M059J (cell line): ENCODE measurements at regions not wholly inside any gene's neighbourhood (a gene's known extent, or its start where the extent isn't known, plus 50 kb on each side); places are given as distances from the start of the nearest gene placed in this dataset.
"Not testable (repeated sequence)": the region's sequence is repeated elsewhere in the genome, so short reads cannot be mapped to it uniquely, and the experiment has no call there.

ENCODE experiments used
- DNase-seq: peaks from one replicate; pipeline ENCODE4 v3.0.0-alpha.2; 2012; ENCODE audit warnings: low read depth

DNA sequence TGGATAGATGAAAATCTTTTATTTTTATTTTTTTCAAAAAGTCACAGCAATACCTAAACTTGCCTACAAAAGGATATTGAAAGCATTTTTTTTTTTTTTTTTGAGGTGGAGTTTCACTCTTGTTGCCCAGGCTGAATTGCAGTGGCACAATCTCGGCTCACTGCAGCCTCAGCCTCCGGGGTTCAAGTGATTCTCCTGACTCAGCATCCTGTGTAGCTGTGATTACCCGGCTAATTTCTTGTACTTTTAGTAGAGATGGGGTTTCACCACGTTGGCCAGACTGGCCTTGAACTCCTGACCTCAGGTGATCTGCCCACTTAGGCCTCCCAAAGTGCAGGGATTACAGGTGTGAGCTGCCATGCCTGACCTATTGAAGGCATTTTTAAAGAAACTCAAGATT lies 69.1 kb upstream of the DGKB start:
- not testable (repeated sequence) for DNase-seq

DNA sequence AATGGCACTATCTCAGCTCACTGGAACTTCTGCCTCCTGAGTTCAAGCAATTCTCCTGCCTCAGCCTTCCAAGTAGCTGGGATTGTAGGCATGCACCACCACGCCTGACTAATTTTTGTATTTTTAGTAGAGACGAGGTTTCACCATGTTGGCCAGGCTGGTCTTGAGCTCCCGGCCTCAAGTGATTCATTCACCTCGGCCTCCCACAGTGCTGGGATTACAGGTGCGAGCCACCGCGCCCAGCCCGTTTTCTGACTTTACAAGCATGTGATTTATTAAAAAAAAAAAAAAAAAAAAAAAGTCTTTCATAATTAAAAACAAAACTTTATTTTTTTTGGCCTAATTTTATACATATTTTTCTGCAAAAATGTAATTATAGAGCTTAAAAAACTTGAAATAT lies 64.8 kb upstream of the DGKB start:
- not testable (repeated sequence) for DNase-seq

DNA sequence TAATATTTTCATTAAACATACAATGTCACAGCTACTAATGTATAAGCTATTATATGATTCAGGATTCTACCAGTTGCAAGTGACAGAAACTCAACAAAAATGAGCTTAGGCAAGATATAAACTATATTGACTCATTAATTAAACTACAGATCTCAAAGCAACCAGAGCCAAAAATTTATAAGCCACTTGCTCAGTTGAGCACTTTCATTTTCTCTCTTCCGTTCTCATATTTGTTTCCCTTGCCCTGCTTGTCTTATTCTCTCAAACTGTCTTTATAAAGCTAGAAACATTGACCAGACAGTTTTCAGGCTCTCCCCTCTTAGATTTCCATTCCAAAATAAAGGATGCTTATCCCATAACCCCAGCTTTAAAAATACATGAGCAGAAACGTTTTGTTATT lies 60.2 kb upstream of the DGKB start:
- DNase-seq, result no peak

DNA sequence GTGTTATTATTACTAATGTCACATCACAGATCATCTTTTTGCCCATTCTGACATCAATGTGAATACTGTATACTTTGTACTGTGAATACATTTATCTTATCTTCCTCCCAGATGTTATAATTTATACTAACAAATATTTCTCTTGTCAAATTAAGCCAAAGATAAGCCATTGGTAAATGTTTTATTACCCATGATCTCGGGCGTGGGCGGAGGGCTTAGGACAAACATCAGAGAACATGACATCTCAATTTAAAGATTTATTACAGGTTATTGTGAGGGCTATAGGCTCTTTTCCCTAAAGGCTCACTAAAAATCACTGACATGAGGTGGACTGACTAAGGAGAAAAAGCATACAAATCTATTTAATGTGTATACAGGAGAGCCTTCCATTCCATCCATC lies 58.2 kb upstream of the DGKB start:
- no peak for DNase-seq

DNA sequence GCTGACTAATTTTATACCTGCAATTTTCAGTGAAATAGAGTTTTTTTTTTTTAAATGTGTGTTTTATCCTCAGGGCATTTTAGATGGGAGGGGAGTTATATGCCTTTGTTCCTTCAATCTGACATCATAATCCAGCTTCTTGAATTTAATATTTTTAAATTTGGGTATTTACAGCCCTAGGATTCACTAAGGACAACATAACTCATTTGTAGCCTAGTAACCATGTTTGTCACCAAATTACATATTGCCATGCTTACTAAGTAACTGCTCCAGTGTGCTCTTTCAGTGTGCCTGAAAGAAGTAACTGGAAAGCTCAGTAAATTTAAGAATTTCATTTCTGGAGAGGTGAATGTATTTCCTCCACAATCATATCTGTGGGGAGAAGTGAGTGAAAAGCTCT lies 56.8 kb upstream of the DGKB start:
- no peak for DNase-seq

DNA sequence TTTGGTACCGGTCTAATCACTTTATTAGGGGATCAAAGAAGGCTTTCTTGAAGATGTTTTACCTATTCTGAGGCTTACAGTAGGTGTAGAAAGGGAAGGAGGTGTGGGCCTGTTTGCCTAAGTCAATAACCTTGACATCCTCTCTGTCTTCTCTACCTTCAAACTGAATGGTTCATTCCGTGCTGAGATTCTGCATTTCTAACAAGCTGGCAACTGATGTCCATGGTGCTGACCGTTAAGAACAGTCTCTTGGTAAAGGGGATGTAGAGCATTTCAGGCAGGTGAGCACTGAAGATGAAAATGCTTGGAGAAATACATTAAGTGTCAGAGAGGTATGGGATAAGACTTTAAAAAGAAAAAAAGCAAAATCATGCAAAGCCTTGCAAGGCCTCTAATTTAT lies 51.5 kb upstream of the DGKB start:
- DNase-seq, result no peak
